ENCODE measurements at regions not wholly inside any gene's neighbourhood (a gene's known extent, or its start where the extent isn't known, plus 50 kb on each side); places are given as distances from the start of the nearest gene placed in this dataset.

DNA sequence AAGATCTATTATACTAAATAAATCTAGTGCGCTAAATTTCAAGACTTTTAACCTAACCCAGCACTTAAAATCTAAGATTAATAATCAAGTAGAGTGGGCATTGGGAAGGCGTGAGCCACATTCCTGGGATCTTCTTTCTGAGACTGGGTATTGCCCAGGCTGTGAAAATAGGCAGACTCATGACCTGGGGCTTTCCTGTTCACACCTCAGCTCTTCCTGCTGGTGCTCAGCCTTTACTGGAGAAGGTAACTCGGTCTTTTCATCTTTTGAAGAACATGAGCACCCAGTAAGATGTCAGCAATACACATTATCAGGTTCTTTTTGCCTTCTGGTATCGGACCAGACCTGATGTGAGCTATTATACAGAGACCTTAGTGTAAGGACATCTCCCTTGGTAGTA, 500.5 kb downstream of the PLCL1 start:
- TF ChIP-seq ZFX (IDR thresholded peaks at IDR 0.05; ENCODE audit: borderline replicate concordance) = no peak
- TF ChIP-seq, protein P1, sequence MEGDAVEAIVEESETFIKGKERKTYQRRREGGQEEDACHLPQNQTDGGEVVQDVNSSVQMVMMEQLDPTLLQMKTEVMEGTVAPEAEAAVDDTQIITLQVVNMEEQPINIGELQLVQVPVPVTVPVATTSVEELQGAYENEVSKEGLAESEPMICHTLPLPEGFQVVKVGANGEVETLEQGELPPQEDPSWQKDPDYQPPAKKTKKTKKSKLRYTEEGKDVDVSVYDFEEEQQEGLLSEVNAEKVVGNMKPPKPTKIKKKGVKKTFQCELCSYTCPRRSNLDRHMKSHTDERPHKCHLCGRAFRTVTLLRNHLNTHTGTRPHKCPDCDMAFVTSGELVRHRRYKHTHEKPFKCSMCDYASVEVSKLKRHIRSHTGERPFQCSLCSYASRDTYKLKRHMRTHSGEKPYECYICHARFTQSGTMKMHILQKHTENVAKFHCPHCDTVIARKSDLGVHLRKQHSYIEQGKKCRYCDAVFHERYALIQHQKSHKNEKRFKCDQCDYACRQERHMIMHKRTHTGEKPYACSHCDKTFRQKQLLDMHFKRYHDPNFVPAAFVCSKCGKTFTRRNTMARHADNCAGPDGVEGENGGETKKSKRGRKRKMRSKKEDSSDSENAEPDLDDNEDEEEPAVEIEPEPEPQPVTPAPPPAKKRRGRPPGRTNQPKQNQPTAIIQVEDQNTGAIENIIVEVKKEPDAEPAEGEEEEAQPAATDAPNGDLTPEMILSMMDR (IDR thresholded peaks at IDR 0.05) = no peak

DNA sequence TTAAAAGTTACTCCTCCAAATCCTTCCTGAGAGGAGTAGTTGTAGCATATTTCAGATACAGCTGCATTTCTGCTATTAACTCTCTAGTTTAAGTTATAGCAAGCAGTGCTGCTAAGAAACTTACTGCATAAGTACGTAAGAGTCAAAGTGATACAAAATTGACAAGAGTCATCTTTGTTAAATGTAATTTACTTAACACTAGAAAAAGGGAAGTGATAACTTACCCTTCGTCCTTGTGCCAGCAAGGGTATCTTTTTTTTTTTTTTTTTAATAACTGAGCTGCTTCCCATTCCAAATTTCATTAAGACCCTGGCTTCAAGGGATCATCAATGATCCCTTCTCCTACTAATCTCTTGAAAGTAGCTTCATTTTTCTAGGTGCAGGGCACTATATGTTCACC, 493.0 kb downstream of the PLCL1 start:
- TF ChIP-seq, protein P1 (IDR thresholded peaks at IDR 0.05) = no peak
- no peak for TF ChIP-seq ZFX (IDR thresholded peaks at IDR 0.05; ENCODE audit: borderline replicate concordance)
- H3K27ac ChIP-seq = no peak overlapping the region

More for the DNA sequence above, 500.5 kb downstream of the PLCL1 start:
- H3K27ac ChIP-seq = no peak overlapping the region

DNA sequence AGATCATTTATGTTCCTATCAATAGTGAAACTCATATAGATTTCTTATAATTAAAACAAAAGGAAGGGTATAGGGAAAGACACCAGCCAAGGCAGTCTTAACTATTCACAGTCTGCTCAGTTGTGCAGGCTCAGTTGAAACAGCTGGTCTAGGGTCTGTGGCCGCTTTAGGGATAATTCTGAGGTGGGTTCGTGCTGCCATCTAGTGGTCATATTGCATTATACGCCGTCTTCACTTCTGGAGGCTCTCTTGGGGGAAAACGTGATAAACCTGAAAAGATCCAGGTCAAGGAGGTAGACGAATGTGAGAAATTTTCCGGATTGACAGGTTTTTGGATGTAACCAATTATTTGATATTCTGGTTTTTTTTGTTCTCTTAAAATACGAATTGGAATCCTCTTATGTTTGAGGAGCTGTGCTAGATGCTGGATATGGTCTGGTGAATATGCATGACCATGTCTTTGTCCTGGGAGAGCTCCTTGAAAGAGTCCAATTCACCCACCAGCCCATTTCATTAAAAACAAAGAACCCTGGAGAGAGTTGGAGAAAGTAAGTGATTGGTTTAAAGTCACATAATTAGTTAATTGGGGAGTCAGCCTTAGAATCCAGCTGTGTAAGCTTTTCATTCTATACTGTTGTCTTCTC, 492.4 kb downstream of the PLCL1 start:
- no peak overlapping the region for H3K27ac ChIP-seq
- TF ChIP-seq, protein P1 (IDR thresholded peaks at IDR 0.05) = peak; percentile 89
- TF ChIP-seq ZFX (IDR thresholded peaks at IDR 0.05; ENCODE audit: borderline replicate concordance) = no peak

DNA sequence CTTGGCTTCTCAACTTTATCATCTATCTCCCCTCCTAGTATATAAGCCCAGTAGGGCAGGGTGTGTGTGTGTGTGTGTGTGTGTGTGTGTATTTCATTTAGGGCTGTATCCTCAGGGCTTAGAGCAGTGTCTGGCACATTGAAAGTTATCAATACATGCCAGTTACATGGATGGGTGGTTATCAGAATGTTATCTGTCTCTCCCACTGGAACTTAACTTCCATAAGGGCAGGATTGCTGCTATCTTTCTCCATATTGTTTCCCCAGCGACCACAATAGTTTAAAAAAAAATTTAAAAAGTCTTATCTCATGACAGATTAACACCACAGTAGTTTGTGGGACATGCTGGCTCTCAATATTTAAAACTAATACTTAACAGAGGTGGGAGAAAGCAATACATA, 488.9 kb downstream of the PLCL1 start:
- H3K27ac ChIP-seq = no peak overlapping the region
- TF ChIP-seq, protein P1 (IDR thresholded peaks at IDR 0.05) = no peak
- no peak for TF ChIP-seq ZFX (IDR thresholded peaks at IDR 0.05; ENCODE audit: borderline replicate concordance)

DNA sequence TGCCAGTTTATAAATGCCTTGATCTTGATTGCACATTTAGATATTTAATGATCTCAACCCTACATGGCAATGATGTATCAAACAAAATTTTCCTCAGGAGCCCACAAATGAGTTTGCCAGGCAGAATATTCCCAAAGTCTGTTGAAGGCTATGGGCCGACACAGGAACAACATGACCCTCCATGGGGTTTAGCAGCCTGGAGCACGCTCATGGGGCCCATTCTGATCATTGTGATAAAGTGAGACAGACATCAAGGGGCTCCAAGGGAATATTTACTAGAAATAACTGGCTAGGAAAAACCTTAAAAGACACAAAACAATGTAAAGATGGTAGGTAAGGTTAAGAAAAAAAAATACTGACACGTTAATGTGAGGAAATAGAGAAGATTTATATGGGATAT, 485.4 kb downstream of the PLCL1 start:
- no peak overlapping the region for H3K27ac ChIP-seq
- no peak for TF ChIP-seq ZFX (IDR thresholded peaks at IDR 0.05; ENCODE audit: borderline replicate concordance)
- TF ChIP-seq, protein P1 (IDR thresholded peaks at IDR 0.05) = no peak

DNA sequence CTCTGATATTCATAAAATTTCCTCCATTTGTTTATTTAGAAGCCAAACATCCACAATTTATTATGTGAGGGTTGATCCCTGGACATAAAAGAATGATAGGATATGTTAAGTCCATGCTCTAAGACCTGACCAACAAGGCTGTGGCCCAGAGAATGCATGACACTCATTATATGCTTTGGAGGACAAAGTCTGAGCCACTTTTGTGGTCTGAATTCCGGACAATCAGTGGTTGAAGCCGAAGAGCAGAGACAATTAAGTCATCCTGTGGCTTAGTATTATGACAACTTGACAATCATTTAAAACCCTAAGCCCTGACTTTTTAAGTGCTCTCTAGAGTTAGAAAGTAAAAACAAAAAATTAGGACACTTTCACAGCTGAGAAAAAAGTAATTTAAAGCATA, 483.3 kb downstream of the PLCL1 start:
- no peak overlapping the region for H3K27ac ChIP-seq
- no peak for TF ChIP-seq ZFX (IDR thresholded peaks at IDR 0.05; ENCODE audit: borderline replicate concordance)
- TF ChIP-seq, protein P1 (IDR thresholded peaks at IDR 0.05) = no peak

DNA sequence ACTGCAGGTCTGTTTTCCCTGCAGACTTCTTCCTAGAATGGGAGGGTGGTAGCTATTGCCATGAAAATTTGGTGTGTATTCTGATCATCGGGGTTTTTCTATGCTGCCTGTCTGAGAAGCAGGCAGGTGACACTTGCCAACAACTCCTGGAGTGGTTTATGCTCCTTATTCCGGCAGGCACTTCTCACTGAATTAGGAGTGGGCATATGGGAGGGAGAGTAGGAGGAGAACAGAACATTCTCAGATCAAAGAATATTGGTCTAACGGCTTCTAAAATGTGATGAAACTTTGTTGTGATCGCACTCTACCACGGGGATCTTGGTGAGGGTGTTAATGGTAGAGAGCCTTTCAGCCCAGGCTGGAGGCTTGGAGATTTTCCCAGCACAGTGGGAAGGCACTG, 480.8 kb downstream of the PLCL1 start:
- no peak for TF ChIP-seq ZFX (IDR thresholded peaks at IDR 0.05; ENCODE audit: borderline replicate concordance)
- TF ChIP-seq, protein P1 (IDR thresholded peaks at IDR 0.05) = no peak
- H3K27ac ChIP-seq = no peak overlapping the region

Data from 22Rv1 (cell line).